DOHH2 (cell line): ENCODE measurements at regions not wholly inside any gene's neighbourhood (a gene's known extent, or its start where the extent isn't known, plus 50 kb on each side); places are given as distances from the start of the nearest gene placed in this dataset.
A peak's percentile ranks its signal among the peaks of the same experiment; 100 is the strongest.
"Not testable (repeated sequence)": the region's sequence is repeated elsewhere in the genome, so short reads cannot be mapped to it uniquely, and the experiment has no call there.

Experiments used
- H3F3A ChIP-seq: fragments of 200-600 bp; sonication (generic), shearing (Covaris generic); 2 replicates; pipeline ENCODE4 v1.6.0; 2016; ENCODE audit warnings: antibody characterized with exemption, mild to moderate bottlenecking; ENCODE audit not compliant: control insufficient read depth, insufficient read depth
- H3K27ac ChIP-seq: fragments of 200-600 bp; sonication (generic); 2 replicates; pipeline ENCODE4 v1.5.1; 2014; ENCODE audit warnings: low read depth, mild to moderate bottlenecking, low read length, moderate library complexity
- H3K27me3 ChIP-seq: fragments of 200-600 bp; sonication (generic); 2 replicates; pipeline ENCODE4 v1.6.1; 2014; ENCODE audit warnings: mild to moderate bottlenecking, low read length, mixed read lengths; ENCODE audit not compliant: control insufficient read depth
- H3K36me3 ChIP-seq: fragments of 200-600 bp; sonication (generic); 2 replicates; pipeline ENCODE4 v1.6.1; 2014; ENCODE audit warnings: mild to moderate bottlenecking, low read length, moderate library complexity, mixed read lengths; ENCODE audit not compliant: control insufficient read depth
- H3K4me1 ChIP-seq: fragments of 200-600 bp; sonication (generic); 2 replicates; pipeline ENCODE4 v1.6.1; 2014; ENCODE audit warnings: mild to moderate bottlenecking, low read length, mixed read lengths; ENCODE audit not compliant: control insufficient read depth
- H3K4me2 ChIP-seq: fragments of 200-600 bp; sonication (generic); 2 replicates; pipeline ENCODE4 v1.6.0; 2014; ENCODE audit warnings: mild to moderate bottlenecking, low read length, moderate library complexity
- H3K4me3 ChIP-seq: fragments of 200-600 bp; sonication (generic); 2 replicates; pipeline ENCODE4 v1.5.1; 2014; ENCODE audit warnings: mild to moderate bottlenecking, low read length, mixed read lengths
- H3K79me2 ChIP-seq: fragments of 200-600 bp; sonication (generic); 2 replicates; pipeline ENCODE4 v1.6.1; 2014; ENCODE audit warnings: mild to moderate bottlenecking, low read length, mixed read lengths; ENCODE audit not compliant: control insufficient read depth
- H3K9me2 ChIP-seq: fragments of 200-600 bp; sonication (generic); replicated peaks from 2 replicates; pipeline ENCODE4 v1.6.1; 2014; ENCODE audit warnings: mild to moderate bottlenecking, low read length, mixed read lengths; ENCODE audit not compliant: control insufficient read depth
- H3K9me3 ChIP-seq: fragments of 200-600 bp; sonication (generic); 2 replicates; pipeline ENCODE4 v1.6.1; 2014; ENCODE audit warnings: antibody characterized with exemption, low read length, mixed read lengths; ENCODE audit not compliant: control insufficient read depth, insufficient read depth
- H4K20me1 ChIP-seq: fragments of 200-600 bp; sonication (generic); 2 replicates; pipeline ENCODE4 v1.6.0; 2014; ENCODE audit warnings: low read depth, mild to moderate bottlenecking, antibody characterized with exemption, low read length, moderate library complexity; ENCODE audit not compliant: control insufficient read depth, insufficient read depth
- EZH2phosphoT487 ChIP-seq: fragments of 200-600 bp; sonication (generic); IDR thresholded peaks from 2 replicates; pipeline ENCODE4 v1.6.1; 2017; ENCODE audit warnings: borderline replicate concordance, mild to moderate bottlenecking, antibody characterized with exemption, low read length, moderate library complexity, mixed read lengths
- TF ChIP-seq, protein P1 (sequence below): fragments of 200-600 bp; sonication (generic); IDR thresholded peaks from one replicate; pipeline ENCODE4 v1.5.1; 2014; ENCODE audit warnings: antibody characterized with exemption, mild to moderate bottlenecking, low read depth, low read length; ENCODE audit not compliant: poor library complexity, severe bottlenecking

DNA sequence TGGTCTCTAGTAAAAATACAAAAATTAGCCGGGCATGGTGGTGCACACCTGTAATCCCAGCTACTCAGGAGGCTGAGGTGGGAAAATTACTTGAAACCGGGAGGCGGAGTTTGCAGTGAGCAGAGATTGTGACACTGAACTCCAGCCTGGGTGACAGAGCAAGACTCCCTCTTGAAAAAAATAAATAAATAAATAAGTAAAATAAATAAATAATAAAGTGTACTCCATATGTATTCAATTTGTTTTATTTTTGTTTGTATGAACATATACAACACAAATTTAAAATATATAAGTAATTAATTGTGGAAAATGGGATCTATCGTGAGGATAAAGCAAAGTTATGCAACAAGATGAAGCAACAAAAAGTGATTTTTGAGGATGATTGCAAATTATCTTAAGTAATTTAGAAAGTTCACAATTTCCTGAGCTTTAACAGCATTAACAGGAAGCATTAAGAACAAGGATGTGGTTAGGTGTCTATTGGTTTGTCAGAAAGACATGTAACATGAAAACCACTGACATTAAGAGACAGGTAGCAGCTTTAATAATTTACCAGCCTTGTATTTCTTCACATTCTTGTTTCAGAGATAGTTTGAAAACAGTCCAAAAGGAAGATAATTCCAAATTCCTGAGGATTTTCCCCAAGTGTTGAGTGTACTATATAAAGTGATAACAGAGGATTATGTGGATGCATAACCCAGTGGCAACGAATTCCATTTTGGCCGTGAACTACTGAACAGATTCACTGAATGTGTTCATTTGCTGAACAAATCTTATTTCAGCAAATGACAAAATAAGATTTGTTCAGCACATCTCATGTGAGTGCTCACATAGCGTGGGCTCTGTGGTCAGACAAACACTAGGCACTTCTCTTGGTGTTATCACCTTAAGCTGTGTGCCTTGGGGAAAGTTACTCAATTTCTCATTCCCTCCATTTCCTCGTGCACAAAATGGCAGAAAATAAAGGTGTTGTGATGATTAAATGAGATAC, 68.6 kb upstream of the RESF1 start:
- H3K4me2 ChIP-seq, result peak overlapping the region; percentile 74

GRCh38 chr12:31887109-31887811, 72.0 kb upstream of the RESF1 start:
- Histone ChIP-seq H3K9me3 (peaks cover 43% of the 10 kb centered on the region), H3K9me2 (no peaks in the 10 kb centered on the region), H3K79me2 (peaks cover 42% of the 10 kb centered on the region), H4K20me1 (no peaks in the 10 kb centered on the region), H3K36me3 (peaks cover 67% of the 10 kb centered on the region), H3K4me1 (peaks cover 72% of the 10 kb centered on the region), H3K4me3 (peak overlapping the region; percentile 80), H3F3A (peaks cover 48% of the 10 kb centered on the region), H3K27me3 (no peaks in the 10 kb centered on the region), H3K27ac (peak overlapping the region; percentile 96), H3K4me2 (peak overlapping the region; percentile 84)
- TF ChIP-seq, protein P1, sequence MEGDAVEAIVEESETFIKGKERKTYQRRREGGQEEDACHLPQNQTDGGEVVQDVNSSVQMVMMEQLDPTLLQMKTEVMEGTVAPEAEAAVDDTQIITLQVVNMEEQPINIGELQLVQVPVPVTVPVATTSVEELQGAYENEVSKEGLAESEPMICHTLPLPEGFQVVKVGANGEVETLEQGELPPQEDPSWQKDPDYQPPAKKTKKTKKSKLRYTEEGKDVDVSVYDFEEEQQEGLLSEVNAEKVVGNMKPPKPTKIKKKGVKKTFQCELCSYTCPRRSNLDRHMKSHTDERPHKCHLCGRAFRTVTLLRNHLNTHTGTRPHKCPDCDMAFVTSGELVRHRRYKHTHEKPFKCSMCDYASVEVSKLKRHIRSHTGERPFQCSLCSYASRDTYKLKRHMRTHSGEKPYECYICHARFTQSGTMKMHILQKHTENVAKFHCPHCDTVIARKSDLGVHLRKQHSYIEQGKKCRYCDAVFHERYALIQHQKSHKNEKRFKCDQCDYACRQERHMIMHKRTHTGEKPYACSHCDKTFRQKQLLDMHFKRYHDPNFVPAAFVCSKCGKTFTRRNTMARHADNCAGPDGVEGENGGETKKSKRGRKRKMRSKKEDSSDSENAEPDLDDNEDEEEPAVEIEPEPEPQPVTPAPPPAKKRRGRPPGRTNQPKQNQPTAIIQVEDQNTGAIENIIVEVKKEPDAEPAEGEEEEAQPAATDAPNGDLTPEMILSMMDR, result no peak
- no peak for TF ChIP-seq EZH2phosphoT487

More for the DNA sequence above, 68.6 kb upstream of the RESF1 start:
- Histone ChIP-seq H3K36me3 (peaks cover 52% of the 10 kb centered on the region), H3F3A (peaks cover 45% of the 10 kb centered on the region), H3K27ac (peak overlapping the region; percentile 95), H3K4me1 (peaks cover 86% of the 10 kb centered on the region), H3K9me3 (peaks cover 45% of the 10 kb centered on the region), H3K9me2 (no peaks in the 10 kb centered on the region), H3K27me3 (no peaks in the 10 kb centered on the region), H4K20me1 (no peaks in the 10 kb centered on the region), H3K4me3 (peak overlapping the region; percentile 57), H3K79me2 (peaks cover 9% of the 10 kb centered on the region)
- TF ChIP-seq EZH2phosphoT487, result no peak
- TF ChIP-seq, protein P1, result no peak

GRCh38 chr12:31882682-31883081, 76.5 kb upstream of the RESF1 start:
- H3K4me1 ChIP-seq, result peaks cover 72% of the 10 kb centered on the region
- H3K27ac ChIP-seq, H3K4me2 ChIP-seq, H3K4me3 ChIP-seq, H3K27me3 ChIP-seq, H3K9me2 ChIP-seq, H4K20me1 ChIP-seq: not testable (repeated sequence)
- H3F3A ChIP-seq, result peaks cover 25% of the 10 kb centered on the region
- peaks cover 78% of the 10 kb centered on the region for H3K36me3 ChIP-seq
- H3K9me3 ChIP-seq, result peaks cover 24% of the 10 kb centered on the region
- H3K79me2 ChIP-seq, result peaks cover 86% of the 10 kb centered on the region
